H1 (cell line): ENCODE measurements at regions not wholly inside any gene's neighbourhood (a gene's known extent, or its start where the extent isn't known, plus 50 kb on each side); places are given as distances from the start of the nearest gene placed in this dataset.

Experiments used
- CTCF ChIA-PET: fragments of 300-600 bp; sonication (Branson Sonifier 250); formaldehyde crosslinking; loops from one replicate; lab custom pipeline; 2021; ENCODE audit not compliant: partially characterized antibody; lab: Charles Lee
- POLR2A ChIA-PET: fragments of 300-600 bp; sonication (Branson Sonifier 250); formaldehyde crosslinking; loops from one replicate; lab custom pipeline; 2021; ENCODE audit warnings: inconsistent platforms; ENCODE audit not compliant: partially characterized antibody; lab: Charles Lee
- DNase-seq, 2 experiments: peaks; one replicate each; pipeline versions ENCODE4 v3.0.0 to v3.0.0-alpha.2; 2010 to 2022; ENCODE audit warnings: low spot score in 2 of 2, low read depth in 1 of 2, mixed read lengths in 1 of 2
- FAIRE-seq: peaks from 2 replicates; lab custom pipeline; 2011; peaks lifted over from hg19 to GRCh38; lab: Jason Lieb, UNC
- H2AFZ ChIP-seq: 2 replicates; pipeline ENCODE4 v1.8.1; 2012; ENCODE audit warnings: low read length, inconsistent platforms
- H2AK5ac ChIP-seq: 2 replicates; pipeline ENCODE4 v1.6.1; 2013; ENCODE audit warnings: low read depth, low read length
- H2BK120ac ChIP-seq: replicated peaks from 2 replicates; pipeline ENCODE3; 2013; ENCODE audit warnings: low read depth, low read length, inconsistent platforms
- H2BK12ac ChIP-seq: 2 replicates; pipeline ENCODE4 v1.6.1; 2013; ENCODE audit warnings: low read depth, low read length
- H2BK15ac ChIP-seq: 2 replicates; pipeline ENCODE4 v1.6.1; 2013; ENCODE audit warnings: low read length
- H2BK20ac ChIP-seq: 2 replicates; pipeline ENCODE4 v1.6.1; 2013; ENCODE audit warnings: low read length
- H2BK5ac ChIP-seq: 2 replicates; pipeline ENCODE4 v1.6.1; 2013; ENCODE audit warnings: low read depth, low read length
- H3K14ac ChIP-seq: 2 replicates; pipeline ENCODE4 v1.6.1; 2013; ENCODE audit warnings: inconsistent platforms; ENCODE audit not compliant: insufficient read length
- H3K18ac ChIP-seq: 2 replicates; pipeline ENCODE4 v1.6.1; 2013; ENCODE audit warnings: low read length; ENCODE audit errors: extremely low read depth
- H3K23ac ChIP-seq: 2 replicates; pipeline ENCODE4 v1.6.1; 2013; ENCODE audit warnings: inconsistent platforms; ENCODE audit not compliant: insufficient read length
- H3K23me2 ChIP-seq: 2 replicates; pipeline ENCODE4 v1.6.1; 2013; ENCODE audit warnings: low read depth, low read length
- H3K27ac ChIP-seq: 2 replicates; pipeline ENCODE4 v1.6.1; 2011; ENCODE audit warnings: low read depth, low read length, inconsistent platforms
- H3K27me3 ChIP-seq, 4 experiments: replicated peaks in 1 of 4; 1 replicate in 1 of 4; 2 replicates in 3 of 4; pipeline versions ENCODE4 v1.6.1 to v1.8.1; 2011 to 2013; ENCODE audit warnings: low read length in 3 of 4, mild to moderate bottlenecking in 3 of 4, inconsistent platforms in 2 of 4, mixed read lengths in 2 of 4, moderate library complexity in 1 of 4; ENCODE audit not compliant: control insufficient read depth in 3 of 4, insufficient read depth in 3 of 4; ENCODE audit errors: extremely low read depth in 1 of 4
- H3K36me3 ChIP-seq, 4 experiments: 2 replicates each; pipeline versions ENCODE4 v1.6.1 to v1.8.1; 2011 to 2013; ENCODE audit warnings: mild to moderate bottlenecking in 4 of 4, low read length in 3 of 4, moderate library complexity in 2 of 4, control low read depth in 1 of 4, inconsistent platforms in 1 of 4; ENCODE audit not compliant: insufficient read depth in 4 of 4, control insufficient read depth in 2 of 4
- H3K4ac ChIP-seq: replicated peaks from 2 replicates; pipeline ENCODE3; 2013; ENCODE audit warnings: low read length, low read depth, mixed read lengths, inconsistent platforms; ENCODE audit not compliant: insufficient read length
- H3K4me1 ChIP-seq, 4 experiments: replicated peaks in 1 of 4; 1 replicate in 1 of 4; 2 replicates in 3 of 4; pipeline versions ENCODE4 v1.6.1 to v1.8.1; 2011 to 2013; ENCODE audit warnings: low read length in 3 of 4, inconsistent platforms in 2 of 4, mixed read lengths in 1 of 4; ENCODE audit not compliant: insufficient read depth in 4 of 4, control insufficient read depth in 3 of 4
- H3K4me2 ChIP-seq, 2 experiments: 2 replicates each; pipeline versions ENCODE4 v1.6.1 to v1.8.1; 2011 to 2013; ENCODE audit warnings: low read depth in 2 of 2, low read length in 2 of 2, control low read depth in 1 of 2, inconsistent platforms in 1 of 2, mild to moderate bottlenecking in 1 of 2; ENCODE audit not compliant: insufficient read depth in 1 of 2
- H3K4me3 ChIP-seq, 4 experiments: fragments of 200-600, 300-600 bp in 1 of 4; sonication (generic), shearing (Covaris generic), sonication (Bioruptor Twin) in 1 of 4; 2 replicates each; pipeline versions ENCODE4 v1.5.1 to v1.8.1; 2011 to 2016; ENCODE audit warnings: low read length in 4 of 4, low read depth in 3 of 4, control low read depth in 2 of 4, inconsistent platforms in 2 of 4, mild to moderate bottlenecking in 2 of 4, mixed read lengths in 1 of 4, moderate library complexity in 1 of 4; ENCODE audit not compliant: insufficient read depth in 2 of 4; ENCODE audit errors: extremely low read depth in 1 of 4
- H3K56ac ChIP-seq: replicated peaks from 2 replicates; pipeline ENCODE3; 2013; ENCODE audit warnings: low read depth, mild to moderate bottlenecking, mixed read lengths, low read length, inconsistent platforms; ENCODE audit not compliant: insufficient read length
- H3K79me1 ChIP-seq: 2 replicates; pipeline ENCODE4 v1.6.1; 2013; ENCODE audit warnings: low read depth, low read length, control low read depth
- H3K79me2 ChIP-seq, 2 experiments: 2 replicates each; pipeline versions ENCODE4 v1.6.1 to v1.8.1; 2012 to 2013; ENCODE audit warnings: low read length in 2 of 2, mild to moderate bottlenecking in 2 of 2, inconsistent platforms in 1 of 2; ENCODE audit not compliant: insufficient read depth in 2 of 2, control insufficient read depth in 1 of 2
- H3K9ac ChIP-seq, 4 experiments: replicated peaks in 1 of 4; 1 replicate in 1 of 4; 2 replicates in 3 of 4; pipeline versions ENCODE4 v1.6.1 to v1.8.1; 2011 to 2013; ENCODE audit warnings: low read depth in 3 of 4, low read length in 3 of 4, control low read depth in 2 of 4, mild to moderate bottlenecking in 2 of 4, moderate library complexity in 2 of 4, inconsistent platforms in 1 of 4; ENCODE audit errors: extremely low read depth in 1 of 4
- H3K9me3 ChIP-seq, 2 experiments: 2 replicates each; pipeline versions ENCODE4 v1.6.1 to v1.8.1; 2012 to 2013; ENCODE audit warnings: mild to moderate bottlenecking in 2 of 2, moderate library complexity in 2 of 2, control low read depth in 1 of 2, inconsistent platforms in 1 of 2, low read depth in 1 of 2, low read length in 1 of 2, mixed read lengths in 1 of 2; ENCODE audit not compliant: insufficient read depth in 2 of 2
- H4K20me1 ChIP-seq, 2 experiments: replicated peaks in 1 of 2; 2 replicates each; pipeline versions ENCODE3 to v1.8.1; 2011 to 2013; ENCODE audit warnings: inconsistent platforms in 2 of 2, low read length in 2 of 2, mild to moderate bottlenecking in 1 of 2; ENCODE audit not compliant: insufficient read depth in 2 of 2, control insufficient read depth in 1 of 2
- H4K5ac ChIP-seq: 2 replicates; pipeline ENCODE4 v1.6.1; 2013; ENCODE audit warnings: low read length, low read depth, mixed read lengths, inconsistent platforms; ENCODE audit not compliant: insufficient read length
- H4K8ac ChIP-seq: 2 replicates; pipeline ENCODE4 v1.8.0; 2013; ENCODE audit warnings: mild to moderate bottlenecking, moderate library complexity, low read length, inconsistent platforms; ENCODE audit not compliant: insufficient read depth; ENCODE audit errors: extremely low read depth
- H4K91ac ChIP-seq: replicated peaks from 2 replicates; pipeline ENCODE3; 2013; ENCODE audit warnings: low read length, mixed read lengths, inconsistent platforms; ENCODE audit not compliant: insufficient read length
- CBX8 ChIP-seq: fragments of 300-800, 300-1000 bp; sonication (generic); IDR thresholded peaks from 2 replicates; pipeline ENCODE4 v1.7.1; 2016; ENCODE audit warnings: low read depth, low read length, borderline replicate concordance
- FOSL1 ChIP-seq: IDR thresholded peaks from 2 replicates; pipeline ENCODE4 v1.6.1; 2011; ENCODE audit warnings: mild to moderate bottlenecking, low read depth, low read length, moderate library complexity; ENCODE audit not compliant: insufficient read depth
- HDAC2 ChIP-seq, 2 experiments: fragments of 300-600 bp in 1 of 2; sonication (generic) in 1 of 2; IDR thresholded peaks; 2 replicates each; pipeline ENCODE4 v1.6.1; 2011 to 2012; ENCODE audit warnings: low read depth in 2 of 2, low read length in 2 of 2, mild to moderate bottlenecking in 2 of 2, moderate library complexity in 2 of 2, borderline replicate concordance in 1 of 2, inconsistent platforms in 1 of 2
- SAP30 ChIP-seq: fragments of 300-600 bp; sonication (generic); IDR thresholded peaks from 2 replicates; pipeline ENCODE4 v1.7.1; 2012; ENCODE audit warnings: low read length, moderate library complexity, mild to moderate bottlenecking, inconsistent platforms; ENCODE audit not compliant: insufficient read depth, insufficient replicate concordance
- SP2 ChIP-seq: IDR thresholded peaks from 2 replicates; pipeline ENCODE4 v1.6.1; 2012; ENCODE audit warnings: mild to moderate bottlenecking, low read length, inconsistent platforms
- SP4 ChIP-seq: IDR thresholded peaks from 2 replicates; pipeline ENCODE4 v1.6.1; 2012; ENCODE audit warnings: low read length, inconsistent platforms
- whole genome bisulfite sequencing, 2 experiments: shearing (Covaris generic) in 1 of 2; methylation state at CpG; one replicate each; pipeline versions ENCODE4 v1.1.6 to v1.1.7; 2013 to 2015; ENCODE audit warnings: low lambda C conversion rate in 2 of 2, mixed read lengths in 2 of 2, inconsistent platforms in 1 of 2, low coverage in 1 of 2, missing lambda C conversion rate in 1 of 2; ENCODE audit not compliant: insufficient replicate concordance in 2 of 2, insufficient coverage in 1 of 2, insufficient read length in 1 of 2; ENCODE audit errors: extremely low coverage in 1 of 2, missing lambda C conversion rate in 1 of 2; 5-methylcytosine and 5-hydroxymethylcytosine counted together

GRCh38 chr2:82730811-82731210 is 1728.3 kb downstream of the SUCLG1 start:
- Histone ChIP-seq H4K5ac (no peak overlapping the region), H4K8ac (no peak overlapping the region), H3K56ac (no peak overlapping the region), H3K4me2 (no peak overlapping the region), H3K79me2 (no peaks in the 10 kb centered on the region), H3K36me3 (no peaks in the 10 kb centered on the region), H3K14ac (no peak overlapping the region), H4K20me1 (no peaks in the 10 kb centered on the region), H2BK5ac (no peak overlapping the region), H3K79me1 (no peaks in the 10 kb centered on the region), H3K9me3 (no peaks in the 10 kb centered on the region), H3K18ac (no peak overlapping the region), H2BK20ac (no peak overlapping the region), H3K4me1 (no peaks in the 10 kb centered on the region)
- ChIA-PET POLR2A (no interaction called here), CTCF (no interaction called here)
- no peak for DNase-seq
- WGBS, 2 experiments = 94% methylated on average over 1 of the region's 1 CpG; no CpG with 5 or more reads in 1 of the 2 experiments
- TF ChIP-seq SP2 = no peak
- no peak for TF ChIP-seq HDAC2 (IDR thresholded peaks at IDR 0.05; ENCODE audit: borderline replicate concordance in 1 of 2, low read depth in 2 of 2, low read length in 2 of 2)
- no peak for TF ChIP-seq SP4
- TF ChIP-seq SAP30 = no peak
- no peak for TF ChIP-seq FOSL1
- TF ChIP-seq CBX8 = no peak
- TF ChIP-seq, all 59 proteins: peak for 0
- no peak overlapping the region for H3K4ac ChIP-seq
- no peak overlapping the region for H3K4me3 ChIP-seq
- no peaks in the 10 kb centered on the region for H3K23me2 ChIP-seq
- no peaks in the 10 kb centered on the region for H3K27me3 ChIP-seq
- H2BK12ac ChIP-seq = no peak overlapping the region
- H2AFZ ChIP-seq = no peak overlapping the region
- FAIRE-seq = no peak
- no peak overlapping the region for H3K9ac ChIP-seq
- no peak overlapping the region for H2AK5ac ChIP-seq
- H3K23ac ChIP-seq = no peak overlapping the region
- H4K91ac ChIP-seq = no peak overlapping the region
- no peak overlapping the region for H3K27ac ChIP-seq
- no peak overlapping the region for H2BK15ac ChIP-seq
- H2BK120ac ChIP-seq = no peak overlapping the region
